Endothelial cell of umbilical vein (primary cell): ENCODE measurements at regions not wholly inside any gene's neighbourhood (a gene's known extent, or its start where the extent isn't known, plus 50 kb on each side); places are given as distances from the start of the nearest gene placed in this dataset.

Experiments used
- BruUV-seq: library from RNA; stranded (reverse); fragments of 400-500 nt; replicated peaks from 2 replicates; lab custom pipeline; 2021; lab: Mats Ljungman, UMichigan
- CTCF ChIA-PET: fragments of 300-600, 350-600 bp; sonication (Branson Sonifier 250); formaldehyde crosslinking; loops from one replicate; lab custom pipeline; 2021; ENCODE audit warnings: antibody characterized with exemption, inconsistent platforms; lab: Charles Lee
- POLR2A ChIA-PET: fragments of 300-600, 350-600 bp; sonication (Branson Sonifier 250); formaldehyde crosslinking; loops from one replicate; lab custom pipeline; 2021; ENCODE audit warnings: antibody characterized with exemption, inconsistent platforms; lab: Charles Lee
- DNase-seq: peaks from one replicate; pipeline ENCODE4 v3.0.0-alpha.2; 2011; ENCODE audit warnings: low read depth, low spot score
- FAIRE-seq: peaks from 2 replicates; lab custom pipeline; 2011; peaks lifted over from hg19 to GRCh38; lab: Jason Lieb, UNC
- H2AFZ ChIP-seq: 2 replicates; pipeline ENCODE4 v1.6.0; 2012; ENCODE audit warnings: low read depth, low read length, control low read depth, inconsistent platforms
- H3K27ac ChIP-seq: 2 replicates; pipeline ENCODE4 v1.5.1; 2011; ENCODE audit warnings: low read depth, mild to moderate bottlenecking, control low read depth, low read length, moderate library complexity; ENCODE audit not compliant: insufficient read depth
- H3K27me3 ChIP-seq, 2 experiments: 2 replicates each; pipeline versions ENCODE4 v1.6.0 to v1.6.1; 2011; ENCODE audit warnings: low read length in 2 of 2, mixed read lengths in 1 of 2; ENCODE audit not compliant: control insufficient read depth in 2 of 2, insufficient read depth in 2 of 2
- H3K36me3 ChIP-seq, 2 experiments: 2 replicates in 1 of 2; 3 replicates in 1 of 2; pipeline ENCODE4 v1.5.1; 2011; ENCODE audit warnings: low read length in 2 of 2, mild to moderate bottlenecking in 1 of 2, moderate library complexity in 1 of 2; ENCODE audit not compliant: control insufficient read depth in 2 of 2, insufficient read depth in 2 of 2; ENCODE audit errors: extremely low read depth in 1 of 2
- H3K4me1 ChIP-seq: 3 replicates; pipeline ENCODE4 v1.5.1; 2011; ENCODE audit warnings: mild to moderate bottlenecking, low read length; ENCODE audit not compliant: control insufficient read depth, insufficient read depth; ENCODE audit errors: extremely low read depth
- H3K4me2 ChIP-seq: 2 replicates; pipeline ENCODE4 v1.6.1; 2011; ENCODE audit warnings: low read length, control low read depth, mixed read lengths; ENCODE audit not compliant: insufficient read depth
- H3K4me3 ChIP-seq, 3 experiments: fragments of 200-600 bp in 1 of 3; sonication (generic), shearing (Covaris generic) in 1 of 3; replicated peaks in 1 of 3; 2 replicates each; pipeline ENCODE4 v1.5.1; 2011 to 2016; ENCODE audit warnings: control low read depth in 3 of 3, low read length in 3 of 3, mild to moderate bottlenecking in 2 of 3, inconsistent platforms in 1 of 3, low read depth in 1 of 3, moderate library complexity in 1 of 3; ENCODE audit not compliant: insufficient read depth in 1 of 3
- H3K79me2 ChIP-seq: 2 replicates; pipeline ENCODE4 v1.6.0; 2012; ENCODE audit warnings: low read length, inconsistent platforms; ENCODE audit not compliant: control insufficient read depth, insufficient read depth
- H3K9ac ChIP-seq: replicated peaks from 2 replicates; pipeline ENCODE3; 2011; ENCODE audit warnings: low read length, control low read depth; ENCODE audit not compliant: insufficient read depth; ENCODE audit errors: extremely low read depth
- H3K9me1 ChIP-seq: replicated peaks from 3 replicates; pipeline ENCODE4 v1.6.0; 2011; ENCODE audit warnings: mild to moderate bottlenecking, low read length; ENCODE audit not compliant: control insufficient read depth, insufficient read depth; ENCODE audit errors: extremely low read depth
- H3K9me3 ChIP-seq: replicated peaks from 2 replicates; pipeline ENCODE4 v1.5.1; 2012; ENCODE audit warnings: low read length, inconsistent platforms; ENCODE audit not compliant: control insufficient read depth, insufficient read depth
- H4K20me1 ChIP-seq: replicated peaks from 2 replicates; pipeline ENCODE3; 2011; ENCODE audit warnings: mild to moderate bottlenecking, low read length; ENCODE audit not compliant: control insufficient read depth, insufficient read depth; ENCODE audit errors: extremely low read depth
- EZH2 ChIP-seq: IDR thresholded peaks from 2 replicates; pipeline ENCODE4 v1.6.1; 2012; ENCODE audit warnings: borderline replicate concordance, low read depth, mild to moderate bottlenecking, moderate library complexity, low read length, inconsistent platforms; ENCODE audit not compliant: severe bottlenecking
- FOS ChIP-seq: IDR thresholded peaks from 2 replicates; pipeline ENCODE4 v1.6.1; 2011; ENCODE audit warnings: mild to moderate bottlenecking, low read length, moderate library complexity, borderline replicate concordance; ENCODE audit not compliant: insufficient read depth
- GATA2 ChIP-seq: IDR thresholded peaks from 2 replicates; pipeline ENCODE4 v1.7.0; 2011; ENCODE audit warnings: low read depth, mild to moderate bottlenecking, moderate library complexity, mixed read lengths, low read length; ENCODE audit not compliant: insufficient read length, insufficient read depth
- JUN ChIP-seq: IDR thresholded peaks from 2 replicates; pipeline ENCODE4 v1.6.1; 2011; ENCODE audit warnings: borderline replicate concordance, low read depth; ENCODE audit not compliant: insufficient read length, insufficient read depth
- MAX ChIP-seq: IDR thresholded peaks from 2 replicates; pipeline ENCODE4 v1.6.1; 2011; ENCODE audit not compliant: insufficient read depth, insufficient read length
- POLR2A ChIP-seq: IDR thresholded peaks from 2 replicates; pipeline ENCODE4 v1.6.1; 2012; ENCODE audit warnings: low read depth, mild to moderate bottlenecking, control low read depth, low read length
- POLR2AphosphoS5 ChIP-seq: IDR thresholded peaks from 2 replicates; pipeline ENCODE4 v1.6.1; 2012; ENCODE audit warnings: low read depth, mild to moderate bottlenecking, control low read depth, low read length, moderate library complexity; ENCODE audit not compliant: insufficient read depth
- dilution Hi-C: fragments of 300-500 bp; cut with MboI; formaldehyde crosslinking; loops from one replicate; pipeline ENCODE4 v1.15.0; 2019; ENCODE audit warnings: low sequenced_read_pairs; ENCODE audit not compliant: extremely low pct_ligation_motif_present
- intact Hi-C: fragments of 100-400 bp; cut with micrococcal nuclease; formaldehyde crosslinking; loops from one replicate; pipeline ENCODE4 v1.10.0; 2022
- TF ChIP-seq, protein P1 (sequence below), 2 donors: IDR thresholded peaks; 1 replicate in 1 of 2; 2 replicates in 1 of 2; pipeline ENCODE4 v1.5.1; 2011; ENCODE audit warnings: low read length in 2 of 2, mild to moderate bottlenecking in 2 of 2, moderate library complexity in 2 of 2, control low read depth in 1 of 2, inconsistent platforms in 1 of 2, low read depth in 1 of 2; ENCODE audit not compliant: insufficient read depth in 1 of 2; ENCODE audit errors: extremely low read depth in 1 of 2

DNA sequence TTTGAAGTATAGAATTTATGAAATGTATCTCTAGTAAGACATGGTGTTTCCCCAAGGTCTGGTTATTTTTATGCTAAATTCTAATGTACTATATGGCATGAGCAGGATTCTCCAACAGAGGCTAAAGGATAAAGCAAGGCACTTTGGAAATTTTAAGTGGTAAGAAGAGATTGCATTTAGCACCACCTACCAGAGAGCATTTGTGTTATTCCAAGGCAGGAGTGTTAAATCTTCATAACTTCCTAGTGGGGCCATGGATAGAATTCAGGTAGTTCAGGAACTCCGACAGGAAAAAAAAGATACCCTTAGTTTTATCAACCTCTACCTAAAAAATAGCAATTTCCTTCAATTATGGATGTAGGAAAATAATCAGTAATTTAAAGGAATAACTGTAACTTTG, 497.4 kb upstream of the CRIM1 start:
- dilution Hi-C loops (no loop called here), intact Hi-C loops (loop anchor here (5.0 kb wide), 2 partner anchors 381 to 1761 kb away; no protein-coding TSS in a partner anchor)
- no peak overlapping the region for H2AFZ ChIP-seq
- DNase-seq (no peak), FAIRE-seq (no peak)
- no peak for TF ChIP-seq JUN
- no peak for TF ChIP-seq GATA2
- TF ChIP-seq EZH2 = no peak
- TF ChIP-seq POLR2A = no peak
- no peak for TF ChIP-seq MAX
- TF ChIP-seq, protein P1, sequence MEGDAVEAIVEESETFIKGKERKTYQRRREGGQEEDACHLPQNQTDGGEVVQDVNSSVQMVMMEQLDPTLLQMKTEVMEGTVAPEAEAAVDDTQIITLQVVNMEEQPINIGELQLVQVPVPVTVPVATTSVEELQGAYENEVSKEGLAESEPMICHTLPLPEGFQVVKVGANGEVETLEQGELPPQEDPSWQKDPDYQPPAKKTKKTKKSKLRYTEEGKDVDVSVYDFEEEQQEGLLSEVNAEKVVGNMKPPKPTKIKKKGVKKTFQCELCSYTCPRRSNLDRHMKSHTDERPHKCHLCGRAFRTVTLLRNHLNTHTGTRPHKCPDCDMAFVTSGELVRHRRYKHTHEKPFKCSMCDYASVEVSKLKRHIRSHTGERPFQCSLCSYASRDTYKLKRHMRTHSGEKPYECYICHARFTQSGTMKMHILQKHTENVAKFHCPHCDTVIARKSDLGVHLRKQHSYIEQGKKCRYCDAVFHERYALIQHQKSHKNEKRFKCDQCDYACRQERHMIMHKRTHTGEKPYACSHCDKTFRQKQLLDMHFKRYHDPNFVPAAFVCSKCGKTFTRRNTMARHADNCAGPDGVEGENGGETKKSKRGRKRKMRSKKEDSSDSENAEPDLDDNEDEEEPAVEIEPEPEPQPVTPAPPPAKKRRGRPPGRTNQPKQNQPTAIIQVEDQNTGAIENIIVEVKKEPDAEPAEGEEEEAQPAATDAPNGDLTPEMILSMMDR (IDR thresholded peaks at IDR 0.05; ENCODE audit: extremely low read depth in 1 of 2, insufficient read depth in 1 of 2, low read depth in 1 of 2, low read length in 2 of 2) = no peak
- no peak for TF ChIP-seq FOS
- no peak for TF ChIP-seq POLR2AphosphoS5
- no peak overlapping the region for H3K9ac ChIP-seq
- H3K9me1 ChIP-seq = no peaks in the 10 kb centered on the region
- no peaks in the 10 kb centered on the region for H3K36me3 ChIP-seq
- H3K79me2 ChIP-seq = no peaks in the 10 kb centered on the region
- no TSS peak for BruUV-seq
- ChIA-PET POLR2A (no interaction called here), CTCF (interaction anchor here (1.2 to 1.4 kb wide), 2 partner anchors 380 to 383 kb away, joined by 4 to 8 read pairs; no protein-coding TSS in a partner anchor)
- no peak overlapping the region for H3K27ac ChIP-seq
- H3K27me3 ChIP-seq = no peaks in the 10 kb centered on the region
- H3K4me3 ChIP-seq = no peak overlapping the region
- H3K4me1 ChIP-seq = no peaks in the 10 kb centered on the region
- no peaks in the 10 kb centered on the region for H4K20me1 ChIP-seq
- H3K4me2 ChIP-seq = no peak overlapping the region
- no peaks in the 10 kb centered on the region for H3K9me3 ChIP-seq
